ENCODE measurements at regions not wholly inside any gene's neighbourhood (a gene's known extent, or its start where the extent isn't known, plus 50 kb on each side); places are given as distances from the start of the nearest gene placed in this dataset.

DNA sequence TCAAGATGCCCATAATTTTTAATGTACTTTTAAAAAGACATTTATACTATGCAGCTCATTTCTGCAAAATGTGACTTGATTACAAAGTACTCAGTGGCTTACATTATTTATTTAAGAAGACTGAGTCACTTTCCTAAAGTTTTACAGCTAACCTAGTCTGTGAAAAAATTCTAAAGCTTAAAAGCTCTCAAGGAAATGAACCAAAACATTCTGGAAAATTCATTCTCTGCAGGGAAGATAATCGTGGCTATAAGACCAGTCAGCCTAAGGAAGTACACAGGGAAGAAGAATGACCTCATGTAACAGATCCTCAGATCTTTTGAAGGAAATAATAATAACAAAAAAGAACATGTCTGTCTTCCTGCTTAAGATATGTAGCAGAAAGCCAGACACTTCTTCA lies 232.1 kb upstream of the STK17B start:
- Histone ChIP-seq H3K27ac (ENCODE audit: extremely low read depth, low read depth, low read length) (no peak overlapping the region), H3K9me3 (replicated peaks; ENCODE audit: control insufficient read depth, insufficient read depth, low read depth, low read length) (no peaks in the 10 kb centered on the region), H3K9ac (ENCODE audit: insufficient read depth in 1 of 2, low read depth in 2 of 2, low read length in 2 of 2) (no peak overlapping the region), H3K4me1 (replicated peaks in 1 of 2; ENCODE audit: control insufficient read depth in 2 of 2, insufficient read depth in 2 of 2, low read length in 2 of 2) (peaks cover 0 to 13% of the 10 kb centered on the region in 2 experiments; a peak in 3 of 5 replicates), H3K27me3 (ENCODE audit: control insufficient read depth in 2 of 2, insufficient read depth in 2 of 2, low read length in 2 of 2) (no peaks in the 10 kb centered on the region), H4K20me1 (replicated peaks; ENCODE audit: control insufficient read depth, insufficient read depth, low read length) (no peaks in the 10 kb centered on the region), H3K36me3 (ENCODE audit: control insufficient read depth, insufficient read depth, low read length) (no peaks in the 10 kb centered on the region), H3K9me1 (ENCODE audit: control insufficient read depth, insufficient read depth, low read length) (no peaks in the 10 kb centered on the region), H2AFZ (ENCODE audit: low read depth, low read length) (0 out of 2 replicates have a peak overlapping the region, but pooled peaks have one; percentile 8), H3K4me3 (no peak overlapping the region), H3K79me2 (ENCODE audit: control insufficient read depth, insufficient read depth, low read length) (no peaks in the 10 kb centered on the region), H3K4me2 (ENCODE audit: insufficient read depth, low read length) (no peak overlapping the region)
- no peak for ATAC-seq
- ChIA-PET POLR2A (no interaction called here), CTCF (ENCODE audit: low intra/inter-chr PET ratio) (no interaction called here)
- FAIRE-seq, result no peak
- in situ Hi-C loops (cut with MboI) (no loop called here), intact Hi-C loops (cut with micrococcal nuclease) (loop anchor here (5.0 kb wide), 3 partner anchors 36 to 271 kb away; no protein-coding TSS in a partner anchor)
- WGBS (ENCODE audit: insufficient coverage, low coverage, missing lambda C conversion rate), result 17% methylated on average over 1 of the region's 1 CpG
- TF ChIP-seq HDAC6 (IDR thresholded peaks at IDR 0.05; ENCODE audit: low read depth, low read length), result no peak
- TF ChIP-seq MTA2 (IDR thresholded peaks at IDR 0.05; ENCODE audit: low read depth), result no peak
- TF ChIP-seq, protein P1, sequence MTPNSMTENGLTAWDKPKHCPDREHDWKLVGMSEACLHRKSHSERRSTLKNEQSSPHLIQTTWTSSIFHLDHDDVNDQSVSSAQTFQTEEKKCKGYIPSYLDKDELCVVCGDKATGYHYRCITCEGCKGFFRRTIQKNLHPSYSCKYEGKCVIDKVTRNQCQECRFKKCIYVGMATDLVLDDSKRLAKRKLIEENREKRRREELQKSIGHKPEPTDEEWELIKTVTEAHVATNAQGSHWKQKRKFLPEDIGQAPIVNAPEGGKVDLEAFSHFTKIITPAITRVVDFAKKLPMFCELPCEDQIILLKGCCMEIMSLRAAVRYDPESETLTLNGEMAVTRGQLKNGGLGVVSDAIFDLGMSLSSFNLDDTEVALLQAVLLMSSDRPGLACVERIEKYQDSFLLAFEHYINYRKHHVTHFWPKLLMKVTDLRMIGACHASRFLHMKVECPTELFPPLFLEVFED (CRISPR knock-in tag; conservative IDR thresholded peaks at IDR 0.05), result no peak
- TF ChIP-seq DPF2 (IDR thresholded peaks at IDR 0.05), result no peak
- TF ChIP-seq NR4A1 (CRISPR knock-in tag; IDR thresholded peaks at IDR 0.05), result no peak
- TF ChIP-seq NR4A1 (tag; IDR thresholded peaks at IDR 0.05), result no peak
- no peak for TF ChIP-seq PHB2 (IDR thresholded peaks at IDR 0.05; ENCODE audit: low read depth)
- no peak for TF ChIP-seq SLC30A9 (CRISPR knock-in tag; IDR thresholded peaks at IDR 0.05)
- no peak for TF ChIP-seq SREBF2 (CRISPR knock-in tag; IDR thresholded peaks at IDR 0.05)
- TF ChIP-seq, protein P2, sequence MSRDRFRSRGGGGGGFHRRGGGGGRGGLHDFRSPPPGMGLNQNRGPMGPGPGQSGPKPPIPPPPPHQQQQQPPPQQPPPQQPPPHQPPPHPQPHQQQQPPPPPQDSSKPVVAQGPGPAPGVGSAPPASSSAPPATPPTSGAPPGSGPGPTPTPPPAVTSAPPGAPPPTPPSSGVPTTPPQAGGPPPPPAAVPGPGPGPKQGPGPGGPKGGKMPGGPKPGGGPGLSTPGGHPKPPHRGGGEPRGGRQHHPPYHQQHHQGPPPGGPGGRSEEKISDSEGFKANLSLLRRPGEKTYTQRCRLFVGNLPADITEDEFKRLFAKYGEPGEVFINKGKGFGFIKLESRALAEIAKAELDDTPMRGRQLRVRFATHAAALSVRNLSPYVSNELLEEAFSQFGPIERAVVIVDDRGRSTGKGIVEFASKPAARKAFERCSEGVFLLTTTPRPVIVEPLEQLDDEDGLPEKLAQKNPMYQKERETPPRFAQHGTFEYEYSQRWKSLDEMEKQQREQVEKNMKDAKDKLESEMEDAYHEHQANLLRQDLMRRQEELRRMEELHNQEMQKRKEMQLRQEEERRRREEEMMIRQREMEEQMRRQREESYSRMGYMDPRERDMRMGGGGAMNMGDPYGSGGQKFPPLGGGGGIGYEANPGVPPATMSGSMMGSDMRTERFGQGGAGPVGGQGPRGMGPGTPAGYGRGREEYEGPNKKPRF (IDR thresholded peaks at IDR 0.05; ENCODE audit: low read depth, low read length), result no peak
- no peak for TF ChIP-seq ZFP36 (IDR thresholded peaks at IDR 0.05; ENCODE audit: low read depth, low read length, partially characterized antibody)
- no peak for TF ChIP-seq TFAM (CRISPR knock-in tag; conservative IDR thresholded peaks at IDR 0.05)
- TF ChIP-seq, protein P3, sequence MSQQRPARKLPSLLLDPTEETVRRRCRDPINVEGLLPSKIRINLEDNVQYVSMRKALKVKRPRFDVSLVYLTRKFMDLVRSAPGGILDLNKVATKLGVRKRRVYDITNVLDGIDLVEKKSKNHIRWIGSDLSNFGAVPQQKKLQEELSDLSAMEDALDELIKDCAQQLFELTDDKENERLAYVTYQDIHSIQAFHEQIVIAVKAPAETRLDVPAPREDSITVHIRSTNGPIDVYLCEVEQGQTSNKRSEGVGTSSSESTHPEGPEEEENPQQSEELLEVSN (IDR thresholded peaks at IDR 0.05; ENCODE audit: borderline replicate concordance in 1 of 2, extremely low read depth in 1 of 2, insufficient read depth in 1 of 2, insufficient read length in 1 of 2, low read depth in 1 of 2, low read length in 1 of 2, poor library complexity in 1 of 2, severe bottlenecking in 1 of 2), result no peak
- TF ChIP-seq CREBBP (IDR thresholded peaks at IDR 0.05; ENCODE audit: low read depth, low read length), result no peak
- TF ChIP-seq CAMTA2 (CRISPR knock-in tag; conservative IDR thresholded peaks at IDR 0.05), result no peak
- TF ChIP-seq TAF7 (tag; IDR thresholded peaks at IDR 0.05), result no peak
- no peak for TF ChIP-seq ATF1 (CRISPR knock-in tag; IDR thresholded peaks at IDR 0.05)
- no peak for TF ChIP-seq ATF1 (tag; IDR thresholded peaks at IDR 0.05)
- no peak for TF ChIP-seq CBX8 (IDR thresholded peaks at IDR 0.05; ENCODE audit: borderline replicate concordance, extremely low read depth, low read depth, low read length, poor library complexity, severe bottlenecking)
- DNase-seq (ENCODE audit: extremely low read depth in 1 of 4, low spot score in 3 of 4), result no peak
- BruUV-seq (replicated peaks), result no TSS peak
